SK-N-SH (cell line): ENCODE measurements at regions not wholly inside any gene's neighbourhood (a gene's known extent, or its start where the extent isn't known, plus 50 kb on each side); places are given as distances from the start of the nearest gene placed in this dataset.

Experiments used
- CTCF ChIA-PET: fragments of 300-600, 350-600 bp; formaldehyde crosslinking; extraction: SDS; loops from one replicate; lab custom pipeline; 2021; lab: Yijun Ruan, JAX
- POLR2A ChIA-PET: fragments of 350-600 bp; sonication (Branson Sonifier 250); formaldehyde crosslinking; extraction: SDS; loops from one replicate; lab custom pipeline; 2020; ENCODE audit warnings: antibody characterized with exemption, inconsistent platforms; lab: Yijun Ruan, JAX
- DNase-seq: peaks from one replicate; pipeline ENCODE4 v3.0.0; 2012
- H2AFZ ChIP-seq: fragments of 200-600 bp; sonication (generic); 2 replicates; pipeline ENCODE4 v1.8.1; 2016; ENCODE audit warnings: antibody characterized with exemption, mild to moderate bottlenecking, low read depth
- H3F3A ChIP-seq: fragments of 200-600 bp; sonication (generic); replicated peaks from 2 replicates; pipeline ENCODE3; 2016; ENCODE audit warnings: antibody characterized with exemption, mild to moderate bottlenecking; ENCODE audit not compliant: insufficient read depth
- H3K27ac ChIP-seq, 2 experiments: fragments of 200-500 bp in 1 of 2; fragments of 200-600 bp in 1 of 2; sonication (Bioruptor generic) in 1 of 2; sonication (generic), shearing (Covaris generic) in 1 of 2; 2 replicates each; pipeline versions ENCODE4 v1.5.1 to v1.6.1; 2014 to 2016; ENCODE audit warnings: low read depth in 2 of 2, inconsistent platforms in 1 of 2, low read length in 1 of 2, mild to moderate bottlenecking in 1 of 2, mixed read lengths in 1 of 2
- H3K27me3 ChIP-seq: fragments of 200-600 bp; sonication (generic), shearing (Covaris generic); 2 replicates; pipeline ENCODE4 v1.6.1; 2016; ENCODE audit warnings: mixed run types; ENCODE audit not compliant: insufficient read depth
- H3K36me3 ChIP-seq, 2 experiments: fragments of 200-500 bp in 1 of 2; fragments of 200-600 bp in 1 of 2; sonication (Bioruptor generic) in 1 of 2; sonication (generic) in 1 of 2; replicated peaks in 1 of 2; 2 replicates each; pipeline versions ENCODE3 to v1.5.1; 2014 to 2016; ENCODE audit warnings: low read length in 1 of 2, mild to moderate bottlenecking in 1 of 2; ENCODE audit not compliant: insufficient read depth in 2 of 2, control insufficient read depth in 1 of 2
- H3K4me1 ChIP-seq, 2 experiments: fragments of 200-500 bp in 1 of 2; fragments of 200-600 bp in 1 of 2; sonication (Bioruptor generic) in 1 of 2; sonication (generic), shearing (Covaris generic) in 1 of 2; 2 replicates each; pipeline versions ENCODE4 v1.5.1 to v1.6.1; 2014 to 2016; ENCODE audit warnings: low read depth in 1 of 2, low read length in 1 of 2, mixed run types in 1 of 2; ENCODE audit not compliant: insufficient read depth in 2 of 2, control insufficient read depth in 1 of 2
- H3K4me2 ChIP-seq: fragments of 200-600 bp; sonication (generic), shearing (Covaris generic); 2 replicates; pipeline ENCODE4 v1.6.1; 2017; ENCODE audit warnings: mixed run types
- H3K4me3 ChIP-seq, 2 experiments: fragments of 200-500 bp in 1 of 2; fragments of 200-600 bp in 1 of 2; sonication (Bioruptor generic) in 1 of 2; sonication (generic), shearing (Covaris generic) in 1 of 2; 2 replicates each; pipeline versions ENCODE4 v1.5.1 to v1.8.1; 2014 to 2016; ENCODE audit warnings: low read depth in 2 of 2, inconsistent platforms in 1 of 2, low read length in 1 of 2, mild to moderate bottlenecking in 1 of 2, mixed read lengths in 1 of 2, moderate library complexity in 1 of 2
- H3K79me2 ChIP-seq: fragments of 200-600 bp; sonication (generic); 2 replicates; pipeline ENCODE4 v1.8.1; 2017; ENCODE audit warnings: mild to moderate bottlenecking; ENCODE audit not compliant: insufficient read depth
- H3K9ac ChIP-seq: fragments of 200-600 bp; sonication (generic); 2 replicates; pipeline ENCODE4 v1.6.1; 2017; ENCODE audit warnings: mixed run types
- H3K9me2 ChIP-seq: fragments of 200-600 bp; sonication (generic); 2 replicates; pipeline ENCODE4 v1.6.1; 2017; ENCODE audit warnings: mixed run types
- H3K9me3 ChIP-seq: fragments of 200-600 bp; sonication (generic); 2 replicates; pipeline ENCODE4 v1.6.1; 2017; ENCODE audit warnings: mixed run types, mild to moderate bottlenecking, moderate library complexity
- H4K20me1 ChIP-seq: fragments of 200-600 bp; sonication (generic); 2 replicates; pipeline ENCODE4 v1.6.1; 2017; ENCODE audit warnings: mild to moderate bottlenecking, mixed run types; ENCODE audit not compliant: insufficient read depth
- CHD2 ChIP-seq: fragments of 150-350 bp; IDR thresholded peaks from 2 replicates; pipeline ENCODE4 v1.6.1; 2018; ENCODE audit warnings: low read length; ENCODE audit not compliant: partially characterized antibody
- ELF1 ChIP-seq: IDR thresholded peaks from 2 replicates; pipeline ENCODE4 v1.4.0; 2012
- FOXJ3 ChIP-seq: sonication (generic); formaldehyde crosslinking; IDR thresholded peaks from 2 replicates; pipeline ENCODE4 v1.5.1; 2020; ENCODE audit warnings: mild to moderate bottlenecking, missing genetic modification reagents
- GABPA ChIP-seq: IDR thresholded peaks from 2 replicates; pipeline ENCODE4 v1.4.0; 2012; ENCODE audit warnings: low read depth, mild to moderate bottlenecking
- MEF2A ChIP-seq: IDR thresholded peaks from 2 replicates; pipeline ENCODE4 v1.4.0; 2012; ENCODE audit warnings: low read depth, borderline replicate concordance
- MXI1 ChIP-seq: IDR thresholded peaks from 2 replicates; pipeline ENCODE4 v1.6.1; 2012; ENCODE audit warnings: mild to moderate bottlenecking, low read depth, low read length, improper control_type of control experiment
- NFIC ChIP-seq: IDR thresholded peaks from 2 replicates; pipeline ENCODE4 v1.4.0; 2012; ENCODE audit warnings: borderline replicate concordance
- PBX3 ChIP-seq: IDR thresholded peaks from 2 replicates; pipeline ENCODE4; 2012
- POLR2AphosphoS5 ChIP-seq: IDR thresholded peaks from 2 replicates; pipeline ENCODE4 v1.6.1; 2012; ENCODE audit warnings: low read depth, low read length
- SMC3 ChIP-seq: IDR thresholded peaks from 2 replicates; pipeline ENCODE4 v1.6.1; 2012; ENCODE audit warnings: low read depth, low read length, improper control_type of control experiment
- TAF1 ChIP-seq: IDR thresholded peaks from 2 replicates; pipeline ENCODE4 v1.6.1; 2012; ENCODE audit warnings: low read depth, mild to moderate bottlenecking, low read length, moderate library complexity, borderline replicate concordance
- TCF12 ChIP-seq: IDR thresholded peaks from 2 replicates; pipeline ENCODE4 v1.4.0; 2012
- WGBS: methylation state at CpG from one replicate; pipeline ENCODE4 v1.1.6; 2017; ENCODE audit warnings: low lambda C conversion rate; 5-methylcytosine and 5-hydroxymethylcytosine counted together
- TF ChIP-seq, protein P1 (sequence below): IDR thresholded peaks from 2 replicates; pipeline ENCODE4 v1.4.0; 2012; ENCODE audit warnings: low read depth, borderline replicate concordance
- TF ChIP-seq, protein P2 (sequence below): IDR thresholded peaks from 2 replicates; pipeline ENCODE4 v1.6.1; 2012; ENCODE audit warnings: mild to moderate bottlenecking, low read depth, low read length, moderate library complexity
- TF ChIP-seq, protein P3 (sequence below): fragments of 150-350 bp; IDR thresholded peaks from 2 replicates; pipeline ENCODE4 v1.6.1; 2016; ENCODE audit warnings: mild to moderate bottlenecking, low read depth, low read length

DNA sequence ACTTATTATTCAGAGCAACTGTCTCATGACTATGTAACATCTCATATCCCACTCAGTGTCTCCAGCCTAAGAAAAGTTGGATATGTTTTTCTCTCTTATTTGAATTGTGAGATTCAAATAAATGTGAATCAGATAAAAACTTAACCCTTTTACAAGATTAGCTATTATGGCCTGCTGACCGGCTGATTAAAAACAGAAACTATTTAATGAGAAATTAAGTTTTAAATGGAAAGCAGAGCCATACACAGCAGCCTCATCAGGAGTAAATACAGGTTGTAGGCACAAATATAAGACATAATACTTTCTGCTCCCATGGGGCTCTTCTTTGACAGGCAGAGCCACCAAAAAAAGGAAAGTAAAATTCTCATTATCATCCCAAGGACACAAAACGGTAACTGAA, 307.0 kb upstream of the PRMT6 start (continued):
- TF ChIP-seq MXI1 = no peak; the same call in 1 of the 2 replicates

DNA sequence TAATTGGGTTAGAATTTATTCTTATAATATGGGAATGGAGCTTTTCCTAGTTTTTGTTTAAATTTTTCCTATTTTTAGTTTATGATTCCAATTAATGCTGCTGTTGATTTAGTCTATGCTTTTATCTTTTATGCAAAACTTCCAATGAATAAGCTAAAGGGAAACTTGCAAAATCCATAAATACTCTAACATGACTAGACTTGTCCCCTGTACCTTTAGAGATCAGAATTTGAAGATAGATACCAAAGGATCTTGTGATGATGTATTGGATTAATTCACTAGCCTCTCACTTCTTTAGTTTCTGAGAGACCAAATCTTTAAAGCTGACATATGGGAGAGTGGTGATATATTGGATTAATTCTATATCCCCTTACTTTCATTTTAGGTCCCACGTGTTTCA, 306.6 kb upstream of the PRMT6 start:
- peaks cover 0 to 3% of the 10 kb centered on the region in 2 experiments; a peak in 3 of 4 replicates for H3K4me1 ChIP-seq
- CTCF ChIA-PET = interaction anchor here (1.0 to 1.6 kb wide), 2 partner anchors 11 to 12 kb away, joined by 3 read pairs; no protein-coding TSS in a partner anchor

DNA sequence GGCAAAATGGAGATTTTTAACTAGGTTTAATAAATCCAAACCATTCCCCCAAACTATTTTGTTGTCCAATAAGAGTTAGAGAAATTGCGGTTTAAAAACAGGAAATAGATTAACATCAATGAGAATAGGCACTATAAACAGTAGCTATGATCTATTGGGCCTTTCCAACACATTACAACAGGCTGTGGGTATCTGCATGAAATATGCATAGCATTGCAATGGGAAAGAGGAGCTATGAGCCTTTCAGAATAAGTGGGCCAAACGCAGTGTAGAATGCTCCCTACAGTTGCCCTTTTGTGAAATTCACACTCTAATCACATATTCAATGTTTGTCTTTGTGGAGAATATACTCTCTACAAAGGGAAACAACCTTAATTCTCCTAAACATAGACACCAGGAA, 305.5 kb upstream of the PRMT6 start:
- Histone ChIP-seq H3K27me3 (no peaks in the 10 kb centered on the region), H3K4me3 (no peak overlapping the region), H3K9me2 (no peaks in the 10 kb centered on the region), H2AFZ (no peak overlapping the region), H3K4me1 (peaks cover 0 to 3% of the 10 kb centered on the region in 2 experiments; a peak in 3 of 4 replicates), H3K9ac (no peak overlapping the region), H4K20me1 (no peaks in the 10 kb centered on the region), H3K9me3 (no peaks in the 10 kb centered on the region), H3K36me3 (no peaks in the 10 kb centered on the region), H3F3A (no peaks in the 10 kb centered on the region), H3K27ac (no peak overlapping the region), H3K79me2 (no peaks in the 10 kb centered on the region), H3K4me2 (no peak overlapping the region)
- WGBS = 35% methylated on average over 2 of the region's 2 CpGs
- DNase-seq = no peak
- ChIA-PET CTCF (interaction anchor here (1.2 kb wide), 1 partner anchor 9 kb away, joined by 4 read pairs; no protein-coding TSS in a partner anchor), POLR2A (no interaction called here)
- TF ChIP-seq, protein P1, sequence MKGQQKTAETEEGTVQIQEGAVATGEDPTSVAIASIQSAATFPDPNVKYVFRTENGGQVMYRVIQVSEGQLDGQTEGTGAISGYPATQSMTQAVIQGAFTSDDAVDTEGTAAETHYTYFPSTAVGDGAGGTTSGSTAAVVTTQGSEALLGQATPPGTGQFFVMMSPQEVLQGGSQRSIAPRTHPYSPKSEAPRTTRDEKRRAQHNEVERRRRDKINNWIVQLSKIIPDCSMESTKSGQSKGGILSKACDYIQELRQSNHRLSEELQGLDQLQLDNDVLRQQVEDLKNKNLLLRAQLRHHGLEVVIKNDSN = no peak
- no peak for TF ChIP-seq ELF1
- TF ChIP-seq, protein P2, sequence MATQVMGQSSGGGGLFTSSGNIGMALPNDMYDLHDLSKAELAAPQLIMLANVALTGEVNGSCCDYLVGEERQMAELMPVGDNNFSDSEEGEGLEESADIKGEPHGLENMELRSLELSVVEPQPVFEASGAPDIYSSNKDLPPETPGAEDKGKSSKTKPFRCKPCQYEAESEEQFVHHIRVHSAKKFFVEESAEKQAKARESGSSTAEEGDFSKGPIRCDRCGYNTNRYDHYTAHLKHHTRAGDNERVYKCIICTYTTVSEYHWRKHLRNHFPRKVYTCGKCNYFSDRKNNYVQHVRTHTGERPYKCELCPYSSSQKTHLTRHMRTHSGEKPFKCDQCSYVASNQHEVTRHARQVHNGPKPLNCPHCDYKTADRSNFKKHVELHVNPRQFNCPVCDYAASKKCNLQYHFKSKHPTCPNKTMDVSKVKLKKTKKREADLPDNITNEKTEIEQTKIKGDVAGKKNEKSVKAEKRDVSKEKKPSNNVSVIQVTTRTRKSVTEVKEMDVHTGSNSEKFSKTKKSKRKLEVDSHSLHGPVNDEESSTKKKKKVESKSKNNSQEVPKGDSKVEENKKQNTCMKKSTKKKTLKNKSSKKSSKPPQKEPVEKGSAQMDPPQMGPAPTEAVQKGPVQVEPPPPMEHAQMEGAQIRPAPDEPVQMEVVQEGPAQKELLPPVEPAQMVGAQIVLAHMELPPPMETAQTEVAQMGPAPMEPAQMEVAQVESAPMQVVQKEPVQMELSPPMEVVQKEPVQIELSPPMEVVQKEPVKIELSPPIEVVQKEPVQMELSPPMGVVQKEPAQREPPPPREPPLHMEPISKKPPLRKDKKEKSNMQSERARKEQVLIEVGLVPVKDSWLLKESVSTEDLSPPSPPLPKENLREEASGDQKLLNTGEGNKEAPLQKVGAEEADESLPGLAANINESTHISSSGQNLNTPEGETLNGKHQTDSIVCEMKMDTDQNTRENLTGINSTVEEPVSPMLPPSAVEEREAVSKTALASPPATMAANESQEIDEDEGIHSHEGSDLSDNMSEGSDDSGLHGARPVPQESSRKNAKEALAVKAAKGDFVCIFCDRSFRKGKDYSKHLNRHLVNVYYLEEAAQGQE = no peak
- no peak for TF ChIP-seq SMC3
- no peak for TF ChIP-seq MEF2A
- no peak for TF ChIP-seq CHD2
- TF ChIP-seq PBX3 = no peak
- no peak for TF ChIP-seq GABPA
- no peak for TF ChIP-seq TAF1
- TF ChIP-seq TCF12 = no peak
- no peak for TF ChIP-seq MXI1
- TF ChIP-seq FOXJ3 = no peak
- TF ChIP-seq POLR2AphosphoS5 = no peak
- TF ChIP-seq NFIC = no peak
- TF ChIP-seq, protein P3, sequence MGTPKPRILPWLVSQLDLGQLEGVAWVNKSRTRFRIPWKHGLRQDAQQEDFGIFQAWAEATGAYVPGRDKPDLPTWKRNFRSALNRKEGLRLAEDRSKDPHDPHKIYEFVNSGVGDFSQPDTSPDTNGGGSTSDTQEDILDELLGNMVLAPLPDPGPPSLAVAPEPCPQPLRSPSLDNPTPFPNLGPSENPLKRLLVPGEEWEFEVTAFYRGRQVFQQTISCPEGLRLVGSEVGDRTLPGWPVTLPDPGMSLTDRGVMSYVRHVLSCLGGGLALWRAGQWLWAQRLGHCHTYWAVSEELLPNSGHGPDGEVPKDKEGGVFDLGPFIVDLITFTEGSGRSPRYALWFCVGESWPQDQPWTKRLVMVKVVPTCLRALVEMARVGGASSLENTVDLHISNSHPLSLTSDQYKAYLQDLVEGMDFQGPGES = no peak

More for the DNA sequence above, 306.6 kb upstream of the PRMT6 start:
- Histone ChIP-seq H3K4me2 (no peak overlapping the region), H3K4me3 (no peak overlapping the region), H2AFZ (no peak overlapping the region), H3K9me2 (no peaks in the 10 kb centered on the region), H3K27ac (peak overlapping the region in 1 of 2 experiments; percentile 50; a peak in 1 of 4 replicates), H3K27me3 (no peaks in the 10 kb centered on the region), H3K9me3 (no peaks in the 10 kb centered on the region), H3K9ac (no peak overlapping the region), H3K79me2 (no peaks in the 10 kb centered on the region), H3F3A (no peaks in the 10 kb centered on the region), H3K36me3 (no peaks in the 10 kb centered on the region), H4K20me1 (no peaks in the 10 kb centered on the region)
- POLR2A ChIA-PET = no interaction called here
- DNase-seq = no peak
- no peak for TF ChIP-seq TCF12
- TF ChIP-seq, protein P1 = no peak
- 21% methylated on average over 1 of the region's 1 CpG for WGBS
